H9 (cell line): ENCODE measurements at regions not wholly inside any gene's neighbourhood (a gene's known extent, or its start where the extent isn't known, plus 50 kb on each side); places are given as distances from the start of the nearest gene placed in this dataset.

ENCODE experiments used
- DNase-seq: peaks from one replicate; pipeline ENCODE4 v3.0.0-alpha.2; 2017
- H2AFZ ChIP-seq: one replicate; pipeline ENCODE4 v1.6.1; 2013; ENCODE audit warnings: mild to moderate bottlenecking, low read length, control low read depth, moderate library complexity
- H2AK5ac ChIP-seq: 2 replicates; pipeline ENCODE4 v1.6.1; 2013; ENCODE audit warnings: low read length, control low read depth, mixed read lengths; ENCODE audit not compliant: insufficient read length
- H2BK120ac ChIP-seq: one replicate; pipeline ENCODE4 v1.6.1; 2013; ENCODE audit warnings: low read depth, mild to moderate bottlenecking, low read length, control low read depth, inconsistent platforms; ENCODE audit not compliant: poor library complexity, severe bottlenecking
- H2BK12ac ChIP-seq: 2 replicates; pipeline ENCODE4 v1.6.1; 2013; ENCODE audit warnings: low read length, control low read depth, mixed read lengths, low read depth; ENCODE audit not compliant: insufficient read length
- H2BK15ac ChIP-seq: 2 replicates; pipeline ENCODE4 v1.6.1; 2013; ENCODE audit warnings: low read depth, low read length, control low read depth
- H2BK20ac ChIP-seq: one replicate; pipeline ENCODE4 v1.6.1; 2013; ENCODE audit warnings: low read depth, mild to moderate bottlenecking, low read length, control low read depth, inconsistent platforms; ENCODE audit not compliant: poor library complexity, severe bottlenecking
- H2BK5ac ChIP-seq: 2 replicates; pipeline ENCODE4 v1.6.1; 2013; ENCODE audit warnings: low read length, control low read depth, mixed read lengths; ENCODE audit not compliant: insufficient read length
- H3K14ac ChIP-seq: 2 replicates; pipeline ENCODE4 v1.6.1; 2013; ENCODE audit warnings: low read length, control low read depth; ENCODE audit not compliant: insufficient read depth
- H3K18ac ChIP-seq: 2 replicates; pipeline ENCODE4 v1.6.1; 2013; ENCODE audit warnings: low read depth, mild to moderate bottlenecking, mixed read lengths, low read length, control low read depth; ENCODE audit not compliant: insufficient read length
- H3K23ac ChIP-seq: 2 replicates; pipeline ENCODE4 v1.6.1; 2013; ENCODE audit warnings: low read length, control low read depth, mixed read lengths, low read depth; ENCODE audit not compliant: insufficient read length
- H3K23me2 ChIP-seq: 2 replicates; pipeline ENCODE4 v1.6.1; 2013; ENCODE audit warnings: low read depth, mild to moderate bottlenecking, mixed read lengths, low read length, control low read depth; ENCODE audit not compliant: insufficient read length, poor library complexity, severe bottlenecking
- H3K27ac ChIP-seq: 2 replicates; pipeline ENCODE4 v1.5.1; 2013; ENCODE audit warnings: low read length, control low read depth, mixed read lengths, low read depth; ENCODE audit not compliant: insufficient read length
- H3K27me3 ChIP-seq: 2 replicates; pipeline ENCODE4 v1.6.1; 2013; ENCODE audit warnings: low read length, control low read depth, inconsistent platforms; ENCODE audit not compliant: insufficient read depth
- H3K4ac ChIP-seq: 2 replicates; pipeline ENCODE4 v1.6.1; 2013; ENCODE audit warnings: low read depth, mild to moderate bottlenecking, control low read depth, inconsistent platforms, low read length, moderate library complexity
- H3K4me1 ChIP-seq: 2 replicates; pipeline ENCODE4 v1.6.1; 2013; ENCODE audit warnings: low read length, control low read depth, inconsistent platforms; ENCODE audit not compliant: insufficient read depth
- H3K4me2 ChIP-seq: 2 replicates; pipeline ENCODE4 v1.6.1; 2013; ENCODE audit warnings: low read length, control low read depth, mixed read lengths; ENCODE audit not compliant: insufficient read length, insufficient read depth
- H3K56ac ChIP-seq: 2 replicates; pipeline ENCODE4 v1.6.1; 2013; ENCODE audit warnings: low read depth, mild to moderate bottlenecking, mixed read lengths, low read length, control low read depth; ENCODE audit not compliant: insufficient read length
- H3K79me1 ChIP-seq: 2 replicates; pipeline ENCODE4 v1.6.1; 2013; ENCODE audit warnings: low read depth, mild to moderate bottlenecking, moderate library complexity, low read length, control low read depth, inconsistent platforms; ENCODE audit not compliant: insufficient read depth, poor library complexity, severe bottlenecking
- H3K79me2 ChIP-seq: 2 replicates; pipeline ENCODE4 v1.6.1; 2013; ENCODE audit warnings: low read length, control low read depth, inconsistent platforms; ENCODE audit not compliant: insufficient read depth
- H3K9ac ChIP-seq: 2 replicates; pipeline ENCODE4 v1.6.1; 2013; ENCODE audit warnings: low read length, control low read depth, mixed read lengths; ENCODE audit not compliant: insufficient read length; ENCODE audit errors: extremely low read depth
- H3K9me3 ChIP-seq: one replicate; pipeline ENCODE4 v1.6.1; 2013; ENCODE audit warnings: low read depth, low read length, inconsistent platforms; ENCODE audit not compliant: control insufficient read depth
- H3T11ph ChIP-seq: one replicate; pipeline ENCODE4 v1.6.1; 2013; ENCODE audit warnings: mild to moderate bottlenecking, low read length, control low read depth, inconsistent platforms
- H4K20me1 ChIP-seq: one replicate; pipeline ENCODE4 v1.6.1; 2013; ENCODE audit not compliant: control insufficient read depth, insufficient read length, insufficient read depth
- H4K5ac ChIP-seq: 2 replicates; pipeline ENCODE4 v1.6.1; 2013; ENCODE audit warnings: low read depth, mild to moderate bottlenecking, mixed read lengths, low read length, control low read depth; ENCODE audit not compliant: insufficient read length
- H4K8ac ChIP-seq: replicated peaks from 2 replicates; pipeline ENCODE4 v1.6.1; 2013; ENCODE audit warnings: low read length, control low read depth, mixed read lengths, low read depth; ENCODE audit not compliant: insufficient read length
- H4K91ac ChIP-seq: 2 replicates; pipeline ENCODE4 v1.6.1; 2013; ENCODE audit warnings: low read depth, mild to moderate bottlenecking, moderate library complexity, mixed read lengths, low read length, control low read depth; ENCODE audit not compliant: insufficient read length
- H3K27ac Mint-ChIP-seq, 3 experiments: 2 replicates in 2 of 3; 3 replicates in 1 of 3; pipeline ENCODE4 v1.8.0; 2020 to 2021; ENCODE audit warnings: mixed read lengths in 3 of 3, mild to moderate bottlenecking in 1 of 3, moderate library complexity in 1 of 3
- H3K27me3 Mint-ChIP-seq: 2 replicates; pipeline ENCODE4 v1.8.0; 2021; ENCODE audit warnings: low read depth, mild to moderate bottlenecking, moderate library complexity, mixed read lengths
- H3K36me3 Mint-ChIP-seq, 3 experiments: 2 replicates in 2 of 3; 3 replicates in 1 of 3; pipeline ENCODE4 v1.8.0; 2020 to 2021; ENCODE audit warnings: low read depth in 3 of 3, mixed read lengths in 3 of 3; ENCODE audit not compliant: insufficient read depth in 1 of 3
- H3K4me1 Mint-ChIP-seq, 2 experiments: 2 replicates each; pipeline ENCODE4 v1.8.0; 2020; ENCODE audit warnings: mixed read lengths in 2 of 2
- H3K4me3 Mint-ChIP-seq, 2 experiments: 2 replicates in 1 of 2; 3 replicates in 1 of 2; pipeline ENCODE4 v1.8.0; 2020 to 2021; ENCODE audit warnings: mild to moderate bottlenecking in 2 of 2, mixed read lengths in 2 of 2, moderate library complexity in 1 of 2
- H3K9me3 Mint-ChIP-seq, 2 experiments: 2 replicates in 1 of 2; 3 replicates in 1 of 2; pipeline ENCODE4 v1.8.0; 2020; ENCODE audit warnings: mild to moderate bottlenecking in 2 of 2, mixed read lengths in 2 of 2, moderate library complexity in 1 of 2
- WGBS: extraction: QIAGEN DNeasy Blood & Tissue Kit; methylation state at CpG from one replicate; pipeline ENCODE4 v1.1.7; 2013; ENCODE audit warnings: missing lambda C conversion rate, low lambda C conversion rate, mixed read lengths; ENCODE audit not compliant: insufficient read length; ENCODE audit errors: extremely low coverage; 5-methylcytosine and 5-hydroxymethylcytosine counted together
- TF ChIP-seq, protein P1 (sequence below): fragments of 200-600 bp; sonication (generic); conservative IDR thresholded peaks from 3 replicates; pipeline ENCODE4 v1.8.0; 2021; ENCODE audit warnings: antibody characterized with exemption, mild to moderate bottlenecking

- Histone ChIP-seq H2BK20ac (no peak overlapping the region), H2BK12ac (no peak overlapping the region), H4K5ac (no peak overlapping the region), H3K14ac (no peak overlapping the region), H4K91ac (no peak overlapping the region), H3K23me2 (no peaks in the 10 kb centered on the region), H3K9ac (no peak overlapping the region), H3K79me2 (no peaks in the 10 kb centered on the region), H3K23ac (no peak overlapping the region), H3K4ac (no peak overlapping the region), H3T11ph (no peak overlapping the region), H3K4me1 (no peaks in the 10 kb centered on the region), H3K18ac (no peak overlapping the region), H2AK5ac (no peak overlapping the region), H3K27ac (no peak overlapping the region), H2BK15ac (no peak overlapping the region), H2BK5ac (no peak overlapping the region), H3K27me3 (no peaks in the 10 kb centered on the region), H4K20me1 (no peaks in the 10 kb centered on the region), H3K9me3 (no peaks in the 10 kb centered on the region), H2BK120ac (no peak overlapping the region), H3K4me2 (no peak overlapping the region), H4K8ac (no peak overlapping the region), H3K79me1 (no peaks in the 10 kb centered on the region), H3K56ac (no peak overlapping the region), H2AFZ (no peak overlapping the region)
- no CpG with 5 or more reads among the region's 1 CpG for WGBS
- H3K27me3 Mint-ChIP-seq: no peaks in the 10 kb centered on the region
- H3K4me3 Mint-ChIP-seq: no peak overlapping the region
- H3K36me3 Mint-ChIP-seq: no peaks in the 10 kb centered on the region
- H3K4me1 Mint-ChIP-seq: no peaks in the 10 kb centered on the region
- no peak overlapping the region for H3K27ac Mint-ChIP-seq
- no peak for DNase-seq
- TF ChIP-seq, protein P1, sequence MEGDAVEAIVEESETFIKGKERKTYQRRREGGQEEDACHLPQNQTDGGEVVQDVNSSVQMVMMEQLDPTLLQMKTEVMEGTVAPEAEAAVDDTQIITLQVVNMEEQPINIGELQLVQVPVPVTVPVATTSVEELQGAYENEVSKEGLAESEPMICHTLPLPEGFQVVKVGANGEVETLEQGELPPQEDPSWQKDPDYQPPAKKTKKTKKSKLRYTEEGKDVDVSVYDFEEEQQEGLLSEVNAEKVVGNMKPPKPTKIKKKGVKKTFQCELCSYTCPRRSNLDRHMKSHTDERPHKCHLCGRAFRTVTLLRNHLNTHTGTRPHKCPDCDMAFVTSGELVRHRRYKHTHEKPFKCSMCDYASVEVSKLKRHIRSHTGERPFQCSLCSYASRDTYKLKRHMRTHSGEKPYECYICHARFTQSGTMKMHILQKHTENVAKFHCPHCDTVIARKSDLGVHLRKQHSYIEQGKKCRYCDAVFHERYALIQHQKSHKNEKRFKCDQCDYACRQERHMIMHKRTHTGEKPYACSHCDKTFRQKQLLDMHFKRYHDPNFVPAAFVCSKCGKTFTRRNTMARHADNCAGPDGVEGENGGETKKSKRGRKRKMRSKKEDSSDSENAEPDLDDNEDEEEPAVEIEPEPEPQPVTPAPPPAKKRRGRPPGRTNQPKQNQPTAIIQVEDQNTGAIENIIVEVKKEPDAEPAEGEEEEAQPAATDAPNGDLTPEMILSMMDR: no peak
- H3K9me3 Mint-ChIP-seq: no peaks in the 10 kb centered on the region
Measured at GRCh38 chr13:67306742-67307141, 76.6 kb upstream of the PCDH9 start.
